ENCODE measurements at regions not wholly inside any gene's neighbourhood (a gene's known extent, or its start where the extent isn't known, plus 50 kb on each side); places are given as distances from the start of the nearest gene placed in this dataset.

DNA sequence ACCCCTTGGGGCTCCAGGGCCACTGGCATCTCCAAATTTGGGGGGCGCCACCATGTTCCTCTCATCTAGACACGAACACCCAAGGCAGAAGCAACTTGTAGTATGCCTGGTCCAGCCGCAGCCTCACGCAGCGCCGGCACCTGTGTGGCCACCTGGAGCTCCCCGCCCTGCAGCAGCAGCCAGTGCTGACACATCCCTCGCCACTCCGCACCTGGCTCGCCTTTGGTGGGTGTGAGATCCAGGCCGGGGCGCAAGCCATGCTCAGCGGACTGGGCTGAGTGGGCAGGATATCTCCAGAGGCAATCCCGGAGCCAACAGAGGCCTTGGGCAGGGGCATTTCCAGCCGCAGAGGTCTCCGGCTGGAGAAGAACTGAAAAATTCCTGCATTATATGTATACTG is 1563.7 kb downstream of the NCAM2 start:
- TF ChIP-seq, protein P1, sequence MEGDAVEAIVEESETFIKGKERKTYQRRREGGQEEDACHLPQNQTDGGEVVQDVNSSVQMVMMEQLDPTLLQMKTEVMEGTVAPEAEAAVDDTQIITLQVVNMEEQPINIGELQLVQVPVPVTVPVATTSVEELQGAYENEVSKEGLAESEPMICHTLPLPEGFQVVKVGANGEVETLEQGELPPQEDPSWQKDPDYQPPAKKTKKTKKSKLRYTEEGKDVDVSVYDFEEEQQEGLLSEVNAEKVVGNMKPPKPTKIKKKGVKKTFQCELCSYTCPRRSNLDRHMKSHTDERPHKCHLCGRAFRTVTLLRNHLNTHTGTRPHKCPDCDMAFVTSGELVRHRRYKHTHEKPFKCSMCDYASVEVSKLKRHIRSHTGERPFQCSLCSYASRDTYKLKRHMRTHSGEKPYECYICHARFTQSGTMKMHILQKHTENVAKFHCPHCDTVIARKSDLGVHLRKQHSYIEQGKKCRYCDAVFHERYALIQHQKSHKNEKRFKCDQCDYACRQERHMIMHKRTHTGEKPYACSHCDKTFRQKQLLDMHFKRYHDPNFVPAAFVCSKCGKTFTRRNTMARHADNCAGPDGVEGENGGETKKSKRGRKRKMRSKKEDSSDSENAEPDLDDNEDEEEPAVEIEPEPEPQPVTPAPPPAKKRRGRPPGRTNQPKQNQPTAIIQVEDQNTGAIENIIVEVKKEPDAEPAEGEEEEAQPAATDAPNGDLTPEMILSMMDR (IDR thresholded peaks at IDR 0.05), result no peak
- no peak for TF ChIP-seq POLR2A (IDR thresholded peaks at IDR 0.05)
- no peak for TF ChIP-seq POLR2AphosphoS5 (IDR thresholded peaks at IDR 0.05)
- TF ChIP-seq EP300 (IDR thresholded peaks at IDR 0.05), result no peak

Data from upper lobe of left lung (tissue), 4 donors.